Nephron (organoid): ENCODE measurements at regions not wholly inside any gene's neighbourhood (a gene's known extent, or its start where the extent isn't known, plus 50 kb on each side); places are given as distances from the start of the nearest gene placed in this dataset.
"Not testable (repeated sequence)": the region's sequence is repeated elsewhere in the genome, so short reads cannot be mapped to it uniquely, and the experiment has no call there.

Experiments
- H3K27ac Mint-ChIP-seq, 3 experiments: 2 replicates each; pipeline ENCODE4 v1.8.0; 2020; ENCODE audit warnings: mixed read lengths in 3 of 3, mild to moderate bottlenecking in 2 of 3, moderate library complexity in 1 of 3
- H3K27me3 Mint-ChIP-seq: 2 replicates; pipeline ENCODE4 v1.8.0; 2021; ENCODE audit warnings: low read depth, mild to moderate bottlenecking, moderate library complexity, mixed read lengths
- H3K36me3 Mint-ChIP-seq: 2 replicates; pipeline ENCODE4 v1.8.0; 2020; ENCODE audit warnings: low read depth, mixed read lengths
- H3K4me1 Mint-ChIP-seq: 2 replicates; pipeline ENCODE4 v1.8.0; 2020; ENCODE audit warnings: mixed read lengths
- H3K4me3 Mint-ChIP-seq, 3 experiments: 2 replicates each; pipeline ENCODE4 v1.8.0; 2020; ENCODE audit warnings: mild to moderate bottlenecking in 3 of 3, mixed read lengths in 3 of 3, moderate library complexity in 2 of 3
- H3K9me3 Mint-ChIP-seq: 2 replicates; pipeline ENCODE4 v1.8.0; 2020; ENCODE audit warnings: mixed read lengths
- CTCF ChIP-seq, 3 experiments: fragments of 200-600 bp; sonication (generic); IDR thresholded peaks; one replicate each; pipeline ENCODE4 v1.5.0; 2021; ENCODE audit warnings: antibody characterized with exemption in 3 of 3; ENCODE audit not compliant: unreplicated experiment in 3 of 3

- Mint-ChIP-seq H3K4me3 (no peak overlapping the region), H3K4me1 (no peaks in the 10 kb centered on the region), H3K27me3 (no peaks in the 10 kb centered on the region), H3K9me3 (no peaks in the 10 kb centered on the region), H3K36me3 (no peaks in the 10 kb centered on the region), H3K27ac (no peak overlapping the region)
- TF ChIP-seq CTCF (IDR thresholded peaks at IDR 0.05; ENCODE audit: unreplicated experiment in 3 of 3): no peak
Observed at GRCh38 chr4:64014647-64015046, 394.6 kb downstream of the TECRL start.

- H3K36me3 Mint-ChIP-seq: no peaks in the 10 kb centered on the region
- peaks cover 3% of the 10 kb centered on the region for H3K9me3 Mint-ChIP-seq
- no peaks in the 10 kb centered on the region for H3K27me3 Mint-ChIP-seq
- no peak overlapping the region for H3K27ac Mint-ChIP-seq
- no peak for TF ChIP-seq CTCF (IDR thresholded peaks at IDR 0.05; ENCODE audit: unreplicated experiment in 3 of 3)
- no peak overlapping the region for H3K4me3 Mint-ChIP-seq
- no peaks in the 10 kb centered on the region for H3K4me1 Mint-ChIP-seq
Observed at GRCh38 chr4:64001229-64001898, 407.9 kb downstream of the TECRL start.

- Mint-ChIP-seq H3K27ac (no peak overlapping the region), H3K4me3 (no peak overlapping the region), H3K9me3 (peaks cover 3% of the 10 kb centered on the region), H3K27me3 (no peaks in the 10 kb centered on the region), H3K36me3 (no peaks in the 10 kb centered on the region), H3K4me1 (no peaks in the 10 kb centered on the region)
- TF ChIP-seq CTCF (IDR thresholded peaks at IDR 0.05; ENCODE audit: unreplicated experiment in 3 of 3): no peak
Observed at GRCh38 chr4:64000241-64000640, 409.0 kb downstream of the TECRL start.

- Mint-ChIP-seq H3K9me3 (peaks cover 24% of the 10 kb centered on the region), H3K36me3 (no peaks in the 10 kb centered on the region), H3K27me3 (no peaks in the 10 kb centered on the region), H3K4me1 (no peaks in the 10 kb centered on the region), H3K27ac (no peak overlapping the region), H3K4me3 (no peak overlapping the region)
- TF ChIP-seq CTCF (IDR thresholded peaks at IDR 0.05; ENCODE audit: unreplicated experiment in 3 of 3): no peak
Observed at GRCh38 chr4:63986253-63986652, 423.0 kb downstream of the TECRL start.

GRCh38 chr4:63983224-63983623 lies 426.0 kb downstream of the TECRL start:
- H3K4me3 Mint-ChIP-seq: no peak overlapping the region
- TF ChIP-seq CTCF (IDR thresholded peaks at IDR 0.05; ENCODE audit: unreplicated experiment in 3 of 3): no peak

GRCh38 chr4:63965875-63966274 lies 443.4 kb downstream of the TECRL start:
- Mint-ChIP-seq H3K4me1 (no peaks in the 10 kb centered on the region), H3K36me3 (no peaks in the 10 kb centered on the region), H3K4me3 (no peak overlapping the region), H3K9me3 (no peaks in the 10 kb centered on the region), H3K27me3 (no peaks in the 10 kb centered on the region), H3K27ac (no peak overlapping the region)
- TF ChIP-seq CTCF (IDR thresholded peaks at IDR 0.05; ENCODE audit: unreplicated experiment in 3 of 3): no peak

More at GRCh38 chr4:63983224-63983623, 426.0 kb downstream of the TECRL start:
- Mint-ChIP-seq H3K9me3 (peaks cover 21% of the 10 kb centered on the region), H3K27me3 (no peaks in the 10 kb centered on the region), H3K4me1 (no peaks in the 10 kb centered on the region), H3K36me3 (no peaks in the 10 kb centered on the region), H3K27ac (no peak overlapping the region)

- not testable (repeated sequence) for H3K36me3 Mint-ChIP-seq, H3K27me3 Mint-ChIP-seq, H3K4me3 Mint-ChIP-seq, H3K27ac Mint-ChIP-seq, H3K9me3 Mint-ChIP-seq
- H3K4me1 Mint-ChIP-seq: peaks cover 14% of the 10 kb centered on the region
Observed at GRCh38 chr4:63942706-63943286, 466.5 kb downstream of the TECRL start.
